Gastrocnemius medialis (tissue), 4 donors: ENCODE measurements at regions not wholly inside any gene's neighbourhood (a gene's known extent, or its start where the extent isn't known, plus 50 kb on each side); places are given as distances from the start of the nearest gene placed in this dataset.

Experiments used
- ATAC-seq, 2 donors: fragments of 150-250 bp; one replicate each; pipeline ENCODE4 v1.9.1; 2016
- DNase-seq, 2 donors: peaks; one replicate each; pipeline ENCODE4 v3.0.0-alpha.2; 2019
- H3K27ac ChIP-seq, 4 donors: fragments of 200-600 bp; sonication (generic); 1 replicate in 1 of 4; 2 replicates in 3 of 4; pipeline ENCODE4 v1.5.1; 2016 to 2018; ENCODE audit warnings: mild to moderate bottlenecking in 2 of 4, moderate library complexity in 1 of 4
- H3K27me3 ChIP-seq, 3 donors: fragments of 200-600 bp; sonication (generic) in 2 of 3; 1 replicate in 1 of 3; 2 replicates in 2 of 3; pipeline versions ENCODE4 v1.5.1 to v1.6.0; 2016 to 2019; ENCODE audit warnings: mild to moderate bottlenecking in 1 of 3, moderate library complexity in 1 of 3
- H3K36me3 ChIP-seq, 2 donors: fragments of 200-600 bp; sonication (generic) in 1 of 2; one replicate each; pipeline ENCODE4 v1.5.1; 2017 to 2018
- H3K4me1 ChIP-seq, 2 donors: fragments of 200-600 bp; sonication (generic) in 1 of 2; one replicate each; pipeline ENCODE4 v1.5.1; 2016 to 2017; ENCODE audit warnings: mild to moderate bottlenecking in 2 of 2
- H3K4me3 ChIP-seq, 4 donors: fragments of 200-600 bp; sonication (generic) in 3 of 4; 1 replicate in 1 of 4; 2 replicates in 3 of 4; pipeline ENCODE4 v1.5.1; 2016 to 2019; ENCODE audit warnings: mild to moderate bottlenecking in 2 of 4
- H3K9me3 ChIP-seq, 3 donors: fragments of 200-600 bp; sonication (generic) in 2 of 3; 1 replicate in 1 of 3; 2 replicates in 2 of 3; pipeline ENCODE4 v1.5.1; 2016 to 2019
- CTCF ChIP-seq, 5 experiments: fragments of 450-650 bp in 3 of 5; fragments of 200-600 bp in 2 of 5; sonication (generic) in 2 of 5; IDR thresholded peaks in 4 of 5; conservative IDR thresholded peaks in 1 of 5; 1 replicate in 4 of 5; 2 replicates in 1 of 5; pipeline ENCODE4 v1.5.1; 2016 to 2019; ENCODE audit warnings: antibody characterized with exemption in 5 of 5, mild to moderate bottlenecking in 3 of 5, moderate library complexity in 3 of 5
- POLR2A ChIP-seq, 2 donors: fragments of 450-650 bp; IDR thresholded peaks; one replicate each; pipeline ENCODE4 v1.6.1; 2017; ENCODE audit warnings: antibody characterized with exemption in 2 of 2, mild to moderate bottlenecking in 2 of 2, moderate library complexity in 2 of 2
- in situ Hi-C, 4 donors: fragments of 200-750 bp; cut with MboI; loops; one replicate each; pipeline versions ENCODE4 v1.15.0 to v1.8.0; 2017; ENCODE audit warnings: low sequenced_read_pairs in 4 of 4
- intact Hi-C: fragments of 100-400 bp; cut with DNase I; formaldehyde crosslinking; loops from one replicate; pipeline ENCODE4 v1.15.1; 2023; ENCODE audit warnings: low total_unique reads

GRCh38 chr6:4614637-4615036 lies 161.6 kb upstream of the CDYL start:
- no peaks in the 10 kb centered on the region for H3K9me3 ChIP-seq
- no peak overlapping the region for H3K27ac ChIP-seq
- no peak for TF ChIP-seq POLR2A (IDR thresholded peaks at IDR 0.05)
- no peak for TF ChIP-seq CTCF (IDR thresholded peaks at IDR 0.05 in 4 of 5, conservative IDR thresholded peaks at IDR 0.05 in 1 of 5)
- H3K4me1 ChIP-seq: no peaks in the 10 kb centered on the region
- H3K36me3 ChIP-seq: no peaks in the 10 kb centered on the region
- intact Hi-C loops: no loop called here
- in situ Hi-C loops: no loop called here
- ATAC-seq: no peak
- no peaks in the 10 kb centered on the region for H3K27me3 ChIP-seq
- H3K4me3 ChIP-seq: no peak overlapping the region
- no peak for DNase-seq

- Histone ChIP-seq H3K27ac (no peak overlapping the region), H3K36me3 (no peaks in the 10 kb centered on the region), H3K4me3 (no peak overlapping the region), H3K9me3 (no peaks in the 10 kb centered on the region), H3K27me3 (no peaks in the 10 kb centered on the region), H3K4me1 (peaks cover 1 to 5% of the 10 kb centered on the region in 2 donors)
- ATAC-seq (no peak), DNase-seq (no peak)
- no peak for TF ChIP-seq CTCF (IDR thresholded peaks at IDR 0.05 in 4 of 5, conservative IDR thresholded peaks at IDR 0.05 in 1 of 5)
- TF ChIP-seq POLR2A (IDR thresholded peaks at IDR 0.05): no peak
- intact Hi-C loops (no loop called here), in situ Hi-C loops (no loop called here)
Measured at GRCh38 chr6:4613795-4614194, 162.4 kb upstream of the CDYL start.

- Histone ChIP-seq H3K36me3 (no peaks in the 10 kb centered on the region), H3K4me3 (no peak overlapping the region), H3K9me3 (no peaks in the 10 kb centered on the region), H3K4me1 (peaks cover 5% of the 10 kb centered on the region in 2 donors), H3K27me3 (no peaks in the 10 kb centered on the region), H3K27ac (no peak overlapping the region)
- DNase-seq: no peak
- in situ Hi-C loops (no loop called here), intact Hi-C loops (no loop called here)
- no peak for ATAC-seq
- TF ChIP-seq POLR2A (IDR thresholded peaks at IDR 0.05): no peak
- TF ChIP-seq CTCF (IDR thresholded peaks at IDR 0.05 in 4 of 5, conservative IDR thresholded peaks at IDR 0.05 in 1 of 5): no peak
Measured at GRCh38 chr6:4613381-4613780, 162.8 kb upstream of the CDYL start.

- intact Hi-C loops (no loop called here), in situ Hi-C loops (no loop called here)
- TF ChIP-seq CTCF (IDR thresholded peaks at IDR 0.05 in 4 of 5, conservative IDR thresholded peaks at IDR 0.05 in 1 of 5) (no peak), POLR2A (IDR thresholded peaks at IDR 0.05) (no peak)
- Histone ChIP-seq H3K27me3 (no peaks in the 10 kb centered on the region), H3K9me3 (no peaks in the 10 kb centered on the region), H3K27ac (no peak overlapping the region), H3K36me3 (no peaks in the 10 kb centered on the region), H3K4me3 (no peak overlapping the region), H3K4me1 (peaks cover 7 to 8% of the 10 kb centered on the region in 2 donors)
- ATAC-seq (no peak), DNase-seq (no peak)
Measured at GRCh38 chr6:4612636-4613171, 163.5 kb upstream of the CDYL start.
